ENCODE measurements at regions not wholly inside any gene's neighbourhood (a gene's known extent, or its start where the extent isn't known, plus 50 kb on each side); places are given as distances from the start of the nearest gene placed in this dataset.

DNA sequence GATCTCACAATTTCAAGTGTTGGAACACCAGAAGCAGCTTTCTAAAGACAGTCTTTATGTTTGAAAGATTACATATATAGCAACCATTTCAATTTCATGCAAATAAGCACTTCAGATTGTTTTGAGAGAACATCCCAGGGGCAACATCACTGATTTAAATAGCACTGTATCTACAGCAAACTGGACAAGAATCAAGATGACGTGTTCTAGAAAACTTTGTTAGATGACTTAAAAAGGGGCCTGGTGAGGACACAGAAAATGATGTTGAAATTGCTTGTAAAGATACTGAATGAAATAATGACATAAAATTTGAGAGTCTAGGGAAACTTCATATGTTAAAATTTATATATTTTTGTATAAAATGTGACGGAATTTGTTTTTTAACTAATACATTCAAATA, 277.1 kb downstream of the KLF12 start:
- no peak for ATAC-seq (replicated peaks)
- DNase-seq = no peak
- no peaks in the 10 kb centered on the region for H3K9me3 Mint-ChIP-seq
- H3K27ac Mint-ChIP-seq = no peak overlapping the region
- no peaks in the 10 kb centered on the region for H3K27me3 Mint-ChIP-seq
- H3K36me3 Mint-ChIP-seq = peaks cover 7 to 16% of the 10 kb centered on the region in 2 donors
- H3K4me3 Mint-ChIP-seq = no peak overlapping the region
- peaks cover 7 to 9% of the 10 kb centered on the region in 2 donors for H3K4me1 Mint-ChIP-seq

DNA sequence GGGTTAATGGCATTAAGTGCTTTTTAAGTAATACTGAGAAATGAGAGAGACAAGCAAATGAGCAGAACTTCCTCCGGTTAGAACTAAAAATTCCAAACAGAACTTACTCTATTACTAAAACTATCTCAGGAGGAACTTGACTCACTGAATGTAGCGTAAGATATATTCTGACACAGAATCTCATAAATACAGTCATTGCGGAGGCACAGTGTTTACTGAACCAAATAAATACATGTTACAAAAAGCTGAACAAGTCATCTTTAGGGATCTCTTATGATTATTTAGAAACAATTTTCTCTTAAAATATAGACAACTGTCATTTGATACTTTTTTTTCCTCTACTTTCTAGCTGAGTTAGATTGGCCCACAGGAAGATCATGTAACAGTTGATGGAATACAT, 283.1 kb downstream of the KLF12 start:
- Mint-ChIP-seq H3K27me3 (no peaks in the 10 kb centered on the region), H3K36me3 (peaks cover 10 to 13% of the 10 kb centered on the region in 2 donors), H3K4me3 (no peak overlapping the region), H3K9me3 (no peaks in the 10 kb centered on the region), H3K27ac (no peak overlapping the region), H3K4me1 (peaks cover 5 to 7% of the 10 kb centered on the region in 2 donors)
- DNase-seq (no peak), ATAC-seq (replicated peaks) (peak in 1 of 2 donors; percentile 63)

DNA sequence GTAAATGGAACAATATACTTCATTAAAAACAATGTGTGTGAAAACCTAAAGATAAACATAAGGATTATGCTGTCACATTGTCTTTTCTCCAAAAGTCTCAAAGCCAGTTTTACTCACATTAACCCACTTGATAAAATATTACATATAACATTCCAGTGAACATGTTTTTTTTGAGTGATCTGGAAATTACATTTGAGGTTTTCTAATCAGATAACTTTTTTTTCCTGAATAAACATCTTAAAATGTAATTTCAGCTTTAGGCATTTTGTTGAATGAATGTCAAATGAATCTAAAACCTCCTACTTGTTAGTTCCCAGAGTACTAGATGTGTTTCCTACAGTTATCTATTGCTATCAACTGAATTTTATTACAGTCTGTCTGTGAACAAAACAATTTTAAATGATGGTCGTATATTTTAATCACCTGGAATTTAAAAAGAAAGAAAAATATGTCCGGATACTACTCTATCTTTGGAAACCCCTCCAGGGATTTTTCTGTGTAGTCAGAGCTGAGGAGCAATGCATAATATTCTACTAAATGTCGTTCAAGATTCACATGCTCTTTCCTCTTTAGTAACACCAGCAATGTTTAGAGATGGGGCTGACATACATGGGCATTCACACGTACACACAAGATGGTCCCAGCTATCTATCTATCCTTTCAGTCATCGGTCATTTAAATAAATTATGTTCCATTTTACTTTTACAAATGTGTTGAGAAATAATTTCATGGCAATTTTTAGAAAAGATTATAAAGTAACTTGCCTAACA, 283.9 kb downstream of the KLF12 start:
- ATAC-seq (replicated peaks) (no peak), DNase-seq (no peak)
- Mint-ChIP-seq H3K27ac (no peak overlapping the region), H3K4me1 (peaks cover 5 to 12% of the 10 kb centered on the region in 2 donors), H3K9me3 (no peaks in the 10 kb centered on the region), H3K36me3 (peaks cover 11 to 13% of the 10 kb centered on the region in 2 donors), H3K27me3 (no peaks in the 10 kb centered on the region), H3K4me3 (no peak overlapping the region)

DNA sequence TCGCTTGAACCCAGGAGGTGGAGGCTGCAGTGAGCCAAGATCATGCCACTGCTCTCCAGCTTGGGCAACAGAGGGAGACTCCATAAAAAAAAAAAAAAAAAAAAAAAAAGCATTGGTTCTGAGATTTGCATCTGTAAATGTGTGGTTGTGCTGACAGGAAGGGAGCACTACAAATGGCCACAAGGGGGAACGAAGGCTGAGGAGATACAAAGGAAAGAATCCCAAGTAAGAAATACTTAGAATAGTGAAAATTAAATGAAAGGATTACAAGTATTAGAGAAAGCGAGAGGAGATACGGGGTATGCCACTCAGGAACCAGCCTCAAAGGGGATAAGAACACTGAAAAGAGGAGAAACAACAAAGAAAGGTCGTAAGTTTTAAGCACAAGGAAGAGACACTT, 284.9 kb downstream of the KLF12 start:
- DNase-seq = no peak
- ATAC-seq (replicated peaks) = peak in 1 of 2 donors; percentile 55
- H3K9me3 Mint-ChIP-seq = no peaks in the 10 kb centered on the region
- no peaks in the 10 kb centered on the region for H3K27me3 Mint-ChIP-seq
- H3K4me3 Mint-ChIP-seq = no peak overlapping the region
- peaks cover 5 to 12% of the 10 kb centered on the region in 2 donors for H3K4me1 Mint-ChIP-seq
- no peak overlapping the region for H3K27ac Mint-ChIP-seq
- H3K36me3 Mint-ChIP-seq = peaks cover 10 to 12% of the 10 kb centered on the region in 2 donors

DNA sequence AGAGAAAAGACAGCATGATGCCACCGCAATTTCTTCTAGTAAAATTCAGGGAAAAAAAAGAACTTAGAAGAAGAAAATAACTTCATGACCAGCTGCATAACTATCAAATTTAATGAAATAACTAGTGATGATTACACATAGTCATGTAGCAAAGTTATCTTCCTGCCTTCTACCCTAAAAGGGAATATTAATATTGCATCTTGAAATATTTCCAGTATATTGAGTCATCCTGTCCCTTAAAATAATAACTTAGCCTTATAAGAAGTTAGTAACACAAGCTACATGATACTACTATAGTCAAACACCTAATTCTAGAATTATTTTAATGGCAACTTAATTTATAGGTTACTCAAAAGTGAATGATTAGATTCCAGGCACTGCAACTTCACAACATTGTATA, 289.2 kb downstream of the KLF12 start:
- Mint-ChIP-seq H3K36me3 (peaks cover 12 to 16% of the 10 kb centered on the region in 2 donors), H3K4me1 (peaks cover 13 to 18% of the 10 kb centered on the region in 2 donors), H3K9me3 (no peaks in the 10 kb centered on the region), H3K27me3 (no peaks in the 10 kb centered on the region), H3K27ac (no peak overlapping the region), H3K4me3 (no peak overlapping the region)
- DNase-seq (no peak), ATAC-seq (replicated peaks) (no peak)

DNA sequence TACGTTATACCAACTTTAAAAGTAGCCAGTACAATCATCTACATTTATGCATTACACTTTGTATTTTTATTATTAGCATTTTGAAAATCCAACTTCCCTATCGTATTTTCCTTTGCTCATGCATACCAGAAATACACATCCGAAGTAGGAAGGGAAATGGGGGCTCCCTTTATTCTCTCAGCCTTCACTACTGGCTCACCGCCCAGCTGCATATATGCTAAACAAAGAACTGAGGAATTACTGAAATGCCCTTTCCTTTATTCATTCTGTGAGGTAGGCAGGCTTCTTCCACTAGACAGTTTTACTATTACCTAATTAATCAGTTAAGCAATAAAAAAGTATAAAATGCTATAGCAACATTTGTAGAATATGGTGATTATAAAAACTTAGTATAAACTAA, 291.6 kb downstream of the KLF12 start:
- H3K9me3 Mint-ChIP-seq = no peaks in the 10 kb centered on the region
- ATAC-seq (replicated peaks) (no peak), DNase-seq (no peak)
- no peaks in the 10 kb centered on the region for H3K27me3 Mint-ChIP-seq
- peaks cover 14% of the 10 kb centered on the region in 2 donors for H3K4me1 Mint-ChIP-seq
- H3K4me3 Mint-ChIP-seq = no peak overlapping the region
- no peak overlapping the region for H3K27ac Mint-ChIP-seq
- peaks cover 12 to 17% of the 10 kb centered on the region in 2 donors for H3K36me3 Mint-ChIP-seq

DNA sequence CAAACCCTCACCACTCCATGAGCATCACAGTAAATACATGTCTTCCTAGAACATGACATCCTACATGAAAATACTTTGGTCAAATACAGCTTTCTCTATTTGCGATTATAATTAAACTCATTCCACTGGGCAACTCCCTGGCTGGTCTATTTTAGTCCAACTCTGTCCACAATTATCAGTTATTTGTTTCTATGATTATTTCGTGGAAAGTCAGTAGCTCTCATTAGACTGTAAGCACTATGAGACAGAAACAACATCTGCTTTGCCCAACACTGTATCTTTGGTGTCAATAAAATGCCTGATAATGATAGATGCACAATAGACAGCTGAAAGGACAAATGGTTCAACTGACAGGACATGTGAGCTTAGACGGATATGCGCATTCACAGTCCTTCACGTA, 292.0 kb downstream of the KLF12 start:
- H3K4me3 Mint-ChIP-seq = no peak overlapping the region
- H3K27ac Mint-ChIP-seq = no peak overlapping the region
- ATAC-seq (replicated peaks) (no peak), DNase-seq (no peak)
- no peaks in the 10 kb centered on the region for H3K9me3 Mint-ChIP-seq
- H3K27me3 Mint-ChIP-seq = no peaks in the 10 kb centered on the region
- peaks cover 12 to 17% of the 10 kb centered on the region in 2 donors for H3K36me3 Mint-ChIP-seq
- peaks cover 14% of the 10 kb centered on the region in 2 donors for H3K4me1 Mint-ChIP-seq

DNA sequence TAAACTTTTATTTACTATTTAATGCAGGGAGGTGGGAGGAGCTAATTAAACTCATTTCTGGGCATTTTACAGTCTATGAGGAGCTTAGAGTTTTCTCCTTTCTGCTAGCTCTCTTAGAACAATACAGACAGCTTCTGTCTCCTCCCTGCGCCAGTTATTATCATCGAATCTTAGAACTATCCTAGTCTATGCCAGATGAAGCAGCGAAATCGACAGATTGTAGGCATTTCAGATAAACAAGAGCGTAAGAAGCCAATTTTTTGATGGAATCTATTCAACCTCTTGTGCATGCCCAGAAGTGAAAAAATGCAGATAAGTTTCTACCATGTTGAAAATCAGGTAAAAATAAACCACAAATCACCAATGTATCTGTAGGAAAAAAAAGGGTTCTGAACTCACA, 297.1 kb downstream of the KLF12 start:
- Mint-ChIP-seq H3K9me3 (no peaks in the 10 kb centered on the region), H3K4me3 (no peak overlapping the region), H3K4me1 (peaks cover 17 to 19% of the 10 kb centered on the region in 2 donors), H3K27ac (no peak overlapping the region), H3K27me3 (no peaks in the 10 kb centered on the region), H3K36me3 (peaks cover 0 to 10% of the 10 kb centered on the region in 2 donors)
- DNase-seq (no peak), ATAC-seq (replicated peaks) (no peak)

DNA sequence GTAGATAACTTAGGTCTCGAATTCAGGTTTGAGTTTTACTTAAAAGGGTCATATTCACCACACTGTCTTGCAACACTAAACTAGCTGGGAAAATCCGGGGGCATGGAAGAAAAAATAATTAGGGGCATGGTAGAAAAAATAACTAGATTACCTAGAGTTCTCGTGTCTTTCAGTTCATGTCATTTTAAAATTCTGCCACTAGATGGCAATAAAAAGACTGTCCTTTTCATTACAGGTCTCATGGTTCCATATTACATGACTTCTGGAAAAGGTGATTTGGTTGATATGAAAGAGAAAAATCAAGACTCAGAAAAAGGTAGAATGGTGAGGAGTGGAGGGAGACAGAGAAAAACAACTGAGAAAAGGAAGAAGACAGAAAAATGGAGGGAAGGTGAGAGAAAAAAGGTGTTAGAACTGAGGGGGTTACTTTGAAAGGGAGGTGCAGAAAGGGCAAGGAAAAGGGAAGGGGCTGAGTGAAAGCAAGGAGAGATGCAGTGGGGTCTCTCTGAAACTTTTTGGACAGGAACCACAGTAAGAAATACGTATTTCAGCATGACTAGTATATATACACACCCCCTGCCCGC, 299.0 kb downstream of the KLF12 start:
- ATAC-seq (replicated peaks) = peak; percentile 61 to 64
- no peak for DNase-seq
- peaks cover 0 to 4% of the 10 kb centered on the region in 2 donors for H3K36me3 Mint-ChIP-seq
- H3K27ac Mint-ChIP-seq = no peak overlapping the region
- no peak overlapping the region for H3K4me3 Mint-ChIP-seq
- H3K27me3 Mint-ChIP-seq = no peaks in the 10 kb centered on the region
- H3K4me1 Mint-ChIP-seq = peaks cover 12 to 16% of the 10 kb centered on the region in 2 donors
- no peaks in the 10 kb centered on the region for H3K9me3 Mint-ChIP-seq

DNA sequence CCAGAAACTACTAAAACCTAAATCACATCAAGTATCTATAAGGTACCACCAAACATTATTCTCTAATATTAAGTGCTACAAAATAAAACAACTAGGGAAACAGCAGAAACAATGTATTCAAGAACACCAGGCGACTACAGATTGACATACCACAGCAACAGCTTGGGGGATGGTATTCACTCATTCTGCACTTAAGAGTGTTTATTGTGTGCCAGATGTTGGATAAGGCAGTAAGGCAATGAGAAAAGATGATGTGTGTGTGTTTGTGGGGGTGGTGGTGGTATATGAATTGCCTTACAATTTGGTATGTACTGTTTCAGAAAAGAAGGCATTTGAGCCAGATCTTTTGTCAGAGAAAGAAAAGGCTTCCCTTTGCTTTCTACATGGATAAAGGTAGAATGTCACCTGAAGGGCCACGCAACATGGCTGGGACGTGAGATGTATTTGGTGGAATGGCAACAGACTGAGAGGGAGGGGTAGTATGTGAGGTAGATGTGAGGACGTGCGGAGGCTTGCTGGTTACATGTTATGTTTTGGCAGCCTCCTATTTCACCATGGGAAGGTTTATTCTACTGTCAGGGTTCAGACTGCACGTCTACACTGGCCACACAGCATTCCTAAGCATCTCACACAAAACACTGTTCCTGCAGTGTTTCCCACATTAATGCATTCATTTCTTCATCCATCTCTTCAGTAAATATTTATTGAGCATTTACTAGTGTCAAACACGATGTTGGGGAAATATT, 300.7 kb downstream of the KLF12 start:
- no peak overlapping the region for H3K27ac Mint-ChIP-seq
- ATAC-seq (replicated peaks) (no peak), DNase-seq (no peak)
- H3K9me3 Mint-ChIP-seq = no peaks in the 10 kb centered on the region
- H3K4me3 Mint-ChIP-seq = no peak overlapping the region
- peaks cover 10 to 11% of the 10 kb centered on the region in 2 donors for H3K4me1 Mint-ChIP-seq
- H3K27me3 Mint-ChIP-seq = no peaks in the 10 kb centered on the region
- peaks cover 0 to 2% of the 10 kb centered on the region in 2 donors for H3K36me3 Mint-ChIP-seq

DNA sequence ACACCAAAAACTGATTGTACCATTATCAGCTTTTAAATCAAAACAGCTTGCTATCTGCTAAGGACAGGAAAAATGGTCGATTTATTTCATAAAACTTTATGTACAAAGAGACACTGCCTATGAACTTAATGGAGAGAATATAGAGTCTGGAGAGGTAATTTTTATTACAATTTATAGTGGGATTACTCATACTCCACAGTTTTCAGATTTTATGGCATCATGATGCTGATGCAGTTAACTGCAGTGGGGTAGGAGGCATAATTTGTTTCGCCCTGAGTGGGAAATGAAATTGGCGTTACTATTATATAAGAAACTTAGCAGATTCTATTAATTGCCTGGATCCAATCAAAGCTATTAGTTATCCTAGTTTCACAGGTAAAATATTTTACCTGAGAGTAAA, 301.4 kb downstream of the KLF12 start:
- H3K27ac Mint-ChIP-seq = no peak overlapping the region
- H3K4me1 Mint-ChIP-seq = peaks cover 10 to 11% of the 10 kb centered on the region in 2 donors

DNA sequence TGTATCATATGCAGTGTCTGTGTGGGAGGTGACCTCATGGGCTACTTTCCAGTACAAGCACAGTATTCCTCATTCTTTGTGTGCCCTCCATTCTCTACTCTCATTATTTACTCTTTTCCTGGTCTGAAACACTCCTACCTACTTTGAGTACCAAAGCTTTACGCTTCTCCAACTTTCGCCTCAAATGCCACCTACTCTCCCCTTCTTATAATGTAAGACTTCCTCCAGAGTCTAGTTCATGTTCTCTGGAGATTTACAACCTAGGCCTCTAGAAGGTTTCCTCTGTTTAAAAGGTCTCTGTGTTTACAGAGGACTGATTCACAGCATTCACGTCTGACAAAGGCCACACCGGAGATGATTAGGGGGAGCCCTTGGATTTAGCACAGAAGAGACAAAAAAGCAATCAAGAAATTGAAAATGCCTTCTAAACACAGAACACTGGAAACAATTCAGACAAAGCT, 302.0 kb downstream of the KLF12 start:
- DNase-seq = no peak
- H3K27ac Mint-ChIP-seq = no peak overlapping the region
- no peak for ATAC-seq (replicated peaks)
- H3K36me3 Mint-ChIP-seq = peaks cover 0 to 4% of the 10 kb centered on the region in 2 donors
- H3K4me1 Mint-ChIP-seq = peaks cover 9 to 11% of the 10 kb centered on the region in 2 donors
- no peaks in the 10 kb centered on the region for H3K27me3 Mint-ChIP-seq
- H3K4me3 Mint-ChIP-seq = no peak overlapping the region
- H3K9me3 Mint-ChIP-seq = no peaks in the 10 kb centered on the region

More for the DNA sequence above, 301.4 kb downstream of the KLF12 start:
- H3K27me3 Mint-ChIP-seq = no peaks in the 10 kb centered on the region
- H3K9me3 Mint-ChIP-seq = no peaks in the 10 kb centered on the region
- peaks cover 0 to 4% of the 10 kb centered on the region in 2 donors for H3K36me3 Mint-ChIP-seq
- no peak for ATAC-seq (replicated peaks)
- no peak overlapping the region for H3K4me3 Mint-ChIP-seq
- no peak for DNase-seq

DNA sequence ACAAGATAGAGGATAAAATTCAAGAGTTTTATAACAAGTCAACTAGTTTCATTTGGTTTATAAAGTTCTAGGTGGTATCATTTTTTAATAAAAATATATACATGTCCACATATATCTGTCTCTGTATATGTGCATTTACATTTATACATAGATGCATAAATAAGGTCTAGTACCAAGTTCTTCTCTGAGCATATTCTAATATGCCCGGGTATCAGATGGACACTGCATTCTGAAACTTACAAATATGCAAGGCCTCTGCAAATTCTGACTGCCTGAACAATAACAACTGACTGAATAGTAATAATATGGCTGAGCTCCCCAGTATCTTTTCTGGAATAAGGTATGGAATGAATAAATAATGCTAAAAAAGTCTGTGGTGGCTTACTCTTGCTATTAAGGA, 304.8 kb downstream of the KLF12 start:
- Mint-ChIP-seq H3K36me3 (peaks cover 5 to 16% of the 10 kb centered on the region in 2 donors), H3K27ac (no peak overlapping the region)

DNA sequence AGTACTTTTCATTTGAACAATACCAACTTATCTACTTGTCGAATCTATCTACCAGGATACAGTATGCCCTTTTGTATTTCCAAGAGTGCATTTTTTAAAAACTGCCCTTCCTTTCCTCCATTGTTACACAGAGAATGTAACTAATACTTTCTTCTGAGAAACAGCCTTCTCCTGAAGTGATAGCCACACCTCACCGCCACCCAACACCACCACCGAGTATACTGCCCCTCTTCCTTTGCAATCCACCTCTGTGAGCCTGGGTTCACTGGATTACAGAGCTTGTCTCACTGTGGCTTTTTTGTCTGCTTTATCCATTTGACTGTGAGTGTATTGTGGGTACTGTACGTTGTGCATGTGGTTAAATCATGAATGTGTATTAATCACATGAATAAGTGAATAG, 305.4 kb downstream of the KLF12 start:
- Mint-ChIP-seq H3K36me3 (peaks cover 5 to 16% of the 10 kb centered on the region in 2 donors), H3K27ac (no peak overlapping the region), H3K9me3 (no peaks in the 10 kb centered on the region), H3K4me3 (no peak overlapping the region), H3K27me3 (no peaks in the 10 kb centered on the region), H3K4me1 (peaks cover 6 to 7% of the 10 kb centered on the region in 2 donors)
- ATAC-seq (replicated peaks) (no peak), DNase-seq (no peak)

More for the DNA sequence above, 304.8 kb downstream of the KLF12 start:
- no peak overlapping the region for H3K4me3 Mint-ChIP-seq
- H3K27me3 Mint-ChIP-seq = no peaks in the 10 kb centered on the region
- H3K9me3 Mint-ChIP-seq = no peaks in the 10 kb centered on the region
- peaks cover 6 to 7% of the 10 kb centered on the region in 2 donors for H3K4me1 Mint-ChIP-seq
- ATAC-seq (replicated peaks) (no peak), DNase-seq (no peak)

Measured in stimulated activated naive B cell treated with anti-CD40 and anti-IgM and Interleukin-4, amounts not matched to agents 10 μg/mL and 1 μg/mL and 100 μg/mL, for 72 hours (primary cell).